ENCODE measurements at regions not wholly inside any gene's neighbourhood (a gene's known extent, or its start where the extent isn't known, plus 50 kb on each side); places are given as distances from the start of the nearest gene placed in this dataset.
"Not testable (repeated sequence)": the region's sequence is repeated elsewhere in the genome, so short reads cannot be mapped to it uniquely, and the experiment has no call there.

GRCh38 chr20:30291686-30292085 is 965.8 kb upstream of the DEFB115 start:
- H4K20me1 ChIP-seq (ENCODE audit: control insufficient read depth, extremely low read depth, insufficient read depth, low read length); H2AFZ ChIP-seq (ENCODE audit: low read length); H3K4me3 ChIP-seq (replicated peaks in 1 of 4; ENCODE audit: control extremely low read depth in 1 of 4, insufficient read depth in 1 of 4, low read depth in 3 of 4, low read length in 4 of 4); H3K27me3 ChIP-seq (ENCODE audit: control insufficient read depth, insufficient read depth, low read length); DNase-seq (ENCODE audit: low read depth in 2 of 2); H3K9ac ChIP-seq (ENCODE audit: insufficient read depth, low read length); H3K36me3 ChIP-seq (ENCODE audit: control insufficient read depth, insufficient read depth, low read length); H3K4me2 ChIP-seq (ENCODE audit: extremely low read depth, insufficient read depth, low read length); H3K4me1 ChIP-seq (ENCODE audit: control insufficient read depth, extremely low read depth, insufficient read depth, low read length); H3K79me2 ChIP-seq (ENCODE audit: control insufficient read depth, insufficient read depth, low read length); H3K27ac ChIP-seq (ENCODE audit: insufficient read depth, low read length); H3K9me3 ChIP-seq (ENCODE audit: control insufficient read depth, insufficient read depth, low read depth, low read length): not testable (repeated sequence)

- not testable (repeated sequence) for H3K4me2 ChIP-seq (ENCODE audit: extremely low read depth, insufficient read depth, low read length); H3K27ac ChIP-seq (ENCODE audit: insufficient read depth, low read length); H3K9ac ChIP-seq (ENCODE audit: insufficient read depth, low read length); H3K79me2 ChIP-seq (ENCODE audit: control insufficient read depth, insufficient read depth, low read length); H3K9me3 ChIP-seq (ENCODE audit: control insufficient read depth, insufficient read depth, low read depth, low read length); H3K36me3 ChIP-seq (ENCODE audit: control insufficient read depth, insufficient read depth, low read length); H4K20me1 ChIP-seq (ENCODE audit: control insufficient read depth, extremely low read depth, insufficient read depth, low read length); H3K27me3 ChIP-seq (ENCODE audit: control insufficient read depth, insufficient read depth, low read length); H2AFZ ChIP-seq (ENCODE audit: low read length); H3K4me1 ChIP-seq (ENCODE audit: control insufficient read depth, extremely low read depth, insufficient read depth, low read length); DNase-seq (ENCODE audit: low read depth in 2 of 2); H3K4me3 ChIP-seq (replicated peaks in 1 of 4; ENCODE audit: control extremely low read depth in 1 of 4, insufficient read depth in 1 of 4, low read depth in 3 of 4, low read length in 4 of 4)
Observed at GRCh38 chr20:30295396-30295795, 962.1 kb upstream of the DEFB115 start.

GRCh38 chr20:30295967-30296366 is 961.5 kb upstream of the DEFB115 start:
- H3K4me1 ChIP-seq (ENCODE audit: control insufficient read depth, extremely low read depth, insufficient read depth, low read length); H3K79me2 ChIP-seq (ENCODE audit: control insufficient read depth, insufficient read depth, low read length); H3K9me3 ChIP-seq (ENCODE audit: control insufficient read depth, insufficient read depth, low read depth, low read length); H3K27ac ChIP-seq (ENCODE audit: insufficient read depth, low read length); H3K9ac ChIP-seq (ENCODE audit: insufficient read depth, low read length); H3K27me3 ChIP-seq (ENCODE audit: control insufficient read depth, insufficient read depth, low read length); H2AFZ ChIP-seq (ENCODE audit: low read length); H3K4me2 ChIP-seq (ENCODE audit: extremely low read depth, insufficient read depth, low read length); DNase-seq (ENCODE audit: low read depth in 2 of 2); H3K36me3 ChIP-seq (ENCODE audit: control insufficient read depth, insufficient read depth, low read length); H3K4me3 ChIP-seq (replicated peaks in 1 of 4; ENCODE audit: control extremely low read depth in 1 of 4, insufficient read depth in 1 of 4, low read depth in 3 of 4, low read length in 4 of 4); H4K20me1 ChIP-seq (ENCODE audit: control insufficient read depth, extremely low read depth, insufficient read depth, low read length): not testable (repeated sequence)

GRCh38 chr20:30297878-30298595 is 959.4 kb upstream of the DEFB115 start:
- H3K36me3 ChIP-seq (ENCODE audit: control insufficient read depth, insufficient read depth, low read length); H3K4me3 ChIP-seq (replicated peaks in 1 of 4; ENCODE audit: control extremely low read depth in 1 of 4, insufficient read depth in 1 of 4, low read depth in 3 of 4, low read length in 4 of 4); H3K4me1 ChIP-seq (ENCODE audit: control insufficient read depth, extremely low read depth, insufficient read depth, low read length); H3K27me3 ChIP-seq (ENCODE audit: control insufficient read depth, insufficient read depth, low read length); H3K4me2 ChIP-seq (ENCODE audit: extremely low read depth, insufficient read depth, low read length); H3K79me2 ChIP-seq (ENCODE audit: control insufficient read depth, insufficient read depth, low read length); H3K27ac ChIP-seq (ENCODE audit: insufficient read depth, low read length); H2AFZ ChIP-seq (ENCODE audit: low read length); DNase-seq (ENCODE audit: low read depth in 2 of 2); H3K9me3 ChIP-seq (ENCODE audit: control insufficient read depth, insufficient read depth, low read depth, low read length); H4K20me1 ChIP-seq (ENCODE audit: control insufficient read depth, extremely low read depth, insufficient read depth, low read length); H3K9ac ChIP-seq (ENCODE audit: insufficient read depth, low read length): not testable (repeated sequence)

GRCh38 chr20:30300220-30300642 is 957.2 kb upstream of the DEFB115 start:
- not testable (repeated sequence) for H3K79me2 ChIP-seq (ENCODE audit: control insufficient read depth, insufficient read depth, low read length); H3K27me3 ChIP-seq (ENCODE audit: control insufficient read depth, insufficient read depth, low read length); H3K4me3 ChIP-seq (replicated peaks in 1 of 4; ENCODE audit: control extremely low read depth in 1 of 4, insufficient read depth in 1 of 4, low read depth in 3 of 4, low read length in 4 of 4); H3K27ac ChIP-seq (ENCODE audit: insufficient read depth, low read length); DNase-seq (ENCODE audit: low read depth in 2 of 2); H3K4me2 ChIP-seq (ENCODE audit: extremely low read depth, insufficient read depth, low read length); H2AFZ ChIP-seq (ENCODE audit: low read length); H3K4me1 ChIP-seq (ENCODE audit: control insufficient read depth, extremely low read depth, insufficient read depth, low read length); H4K20me1 ChIP-seq (ENCODE audit: control insufficient read depth, extremely low read depth, insufficient read depth, low read length); H3K9me3 ChIP-seq (ENCODE audit: control insufficient read depth, insufficient read depth, low read depth, low read length); H3K9ac ChIP-seq (ENCODE audit: insufficient read depth, low read length); H3K36me3 ChIP-seq (ENCODE audit: control insufficient read depth, insufficient read depth, low read length)

- DNase-seq (ENCODE audit: low read depth in 2 of 2); H4K20me1 ChIP-seq (ENCODE audit: control insufficient read depth, extremely low read depth, insufficient read depth, low read length); H3K79me2 ChIP-seq (ENCODE audit: control insufficient read depth, insufficient read depth, low read length); H3K9me3 ChIP-seq (ENCODE audit: control insufficient read depth, insufficient read depth, low read depth, low read length); H3K27ac ChIP-seq (ENCODE audit: insufficient read depth, low read length); H3K4me1 ChIP-seq (ENCODE audit: control insufficient read depth, extremely low read depth, insufficient read depth, low read length); H3K36me3 ChIP-seq (ENCODE audit: control insufficient read depth, insufficient read depth, low read length); H2AFZ ChIP-seq (ENCODE audit: low read length); H3K4me2 ChIP-seq (ENCODE audit: extremely low read depth, insufficient read depth, low read length); H3K27me3 ChIP-seq (ENCODE audit: control insufficient read depth, insufficient read depth, low read length); H3K4me3 ChIP-seq (replicated peaks in 1 of 4; ENCODE audit: control extremely low read depth in 1 of 4, insufficient read depth in 1 of 4, low read depth in 3 of 4, low read length in 4 of 4); H3K9ac ChIP-seq (ENCODE audit: insufficient read depth, low read length): not testable (repeated sequence)
Observed at GRCh38 chr20:30302786-30303185, 954.7 kb upstream of the DEFB115 start.

GRCh38 chr20:30309938-30310337 is 947.5 kb upstream of the DEFB115 start:
- H3K36me3 ChIP-seq (ENCODE audit: control insufficient read depth, insufficient read depth, low read length); H3K4me3 ChIP-seq (replicated peaks in 1 of 4; ENCODE audit: control extremely low read depth in 1 of 4, insufficient read depth in 1 of 4, low read depth in 3 of 4, low read length in 4 of 4); DNase-seq (ENCODE audit: low read depth in 2 of 2); H3K4me1 ChIP-seq (ENCODE audit: control insufficient read depth, extremely low read depth, insufficient read depth, low read length); H3K27me3 ChIP-seq (ENCODE audit: control insufficient read depth, insufficient read depth, low read length); H3K9ac ChIP-seq (ENCODE audit: insufficient read depth, low read length); H3K79me2 ChIP-seq (ENCODE audit: control insufficient read depth, insufficient read depth, low read length); H3K9me3 ChIP-seq (ENCODE audit: control insufficient read depth, insufficient read depth, low read depth, low read length); H3K27ac ChIP-seq (ENCODE audit: insufficient read depth, low read length); H2AFZ ChIP-seq (ENCODE audit: low read length); H3K4me2 ChIP-seq (ENCODE audit: extremely low read depth, insufficient read depth, low read length); H4K20me1 ChIP-seq (ENCODE audit: control insufficient read depth, extremely low read depth, insufficient read depth, low read length): not testable (repeated sequence)

Measured in fibroblast of lung (primary cell).